Colonic mucosa (tissue), 4 donors: ENCODE measurements at regions not wholly inside any gene's neighbourhood (a gene's known extent, or its start where the extent isn't known, plus 50 kb on each side); places are given as distances from the start of the nearest gene placed in this dataset.

ENCODE experiments used
- DNase-seq: peaks from one replicate; pipeline ENCODE4 v3.0.0-alpha.2; 2020
- H3K27ac ChIP-seq: fragments of 200-600 bp; one replicate; pipeline ENCODE4 v1.8.0; 2021
- H3K27me3 ChIP-seq: fragments of 200-600 bp; one replicate; pipeline ENCODE4 v1.8.0; 2021
- H3K36me3 ChIP-seq: fragments of 200-600 bp; one replicate; pipeline ENCODE4 v1.8.0; 2021
- H3K4me1 ChIP-seq: fragments of 200-600 bp; one replicate; pipeline ENCODE4 v1.8.0; 2021; ENCODE audit warnings: mild to moderate bottlenecking
- H3K4me3 ChIP-seq: fragments of 200-600 bp; one replicate; pipeline ENCODE4 v1.8.0; 2021
- H3K9ac ChIP-seq, 2 donors: one replicate each; pipeline ENCODE4 v1.7.0; 2013; ENCODE audit warnings: control low read depth in 2 of 2, low read depth in 2 of 2, low read length in 2 of 2
- H3K9me3 ChIP-seq: fragments of 200-600 bp; one replicate; pipeline ENCODE4 v1.8.0; 2021
- CTCF ChIP-seq: fragments of 200-600 bp; IDR thresholded peaks from one replicate; pipeline ENCODE4 v1.8.0; 2022; ENCODE audit warnings: antibody characterized with exemption, mild to moderate bottlenecking
- intact Hi-C: fragments of 100-400 bp; cut with DNase I; formaldehyde crosslinking; loops from one replicate; pipeline ENCODE4 v1.14.1; 2022
- donor health status: healthy.
- donor health status: DM: no; HTN: no; CAD: no.
- donor health status: DM: no; HTN: no; CAD: no.

DNA sequence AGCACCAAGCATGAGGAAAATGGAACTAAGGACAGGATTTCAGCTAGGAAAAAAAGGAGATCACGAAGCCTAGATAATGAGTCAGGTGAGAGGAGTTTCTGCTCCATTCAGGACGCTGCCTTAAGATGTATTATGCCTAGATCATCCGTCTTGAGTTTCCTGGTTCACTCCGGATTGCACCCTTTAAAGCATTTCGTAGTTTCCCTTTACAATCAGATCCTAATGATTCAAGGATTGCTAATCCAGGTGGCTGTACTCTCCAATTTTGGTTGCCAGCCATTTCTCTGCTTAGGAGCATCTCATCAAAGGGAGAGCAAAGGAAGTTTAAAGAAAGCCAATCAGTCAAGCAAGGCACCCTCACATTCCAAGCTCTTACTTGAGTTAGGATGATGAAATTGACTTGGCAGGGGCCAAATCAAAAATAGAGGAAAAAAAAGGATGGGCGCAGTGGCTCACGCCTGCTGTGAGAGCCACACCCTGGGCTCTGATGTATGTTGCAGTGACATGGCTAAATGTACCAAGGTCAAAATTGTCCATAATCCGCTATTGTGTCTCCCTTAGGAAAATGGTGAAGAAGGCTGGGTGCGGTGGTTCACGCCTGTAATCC is 156.9 kb upstream of the SOD1 start:
- no peaks in the 10 kb centered on the region for H3K4me1 ChIP-seq
- no peak for DNase-seq
- H3K27ac ChIP-seq, result no peak overlapping the region
- no peaks in the 10 kb centered on the region for H3K9me3 ChIP-seq
- TF ChIP-seq CTCF, result no peak
- no peak overlapping the region for H3K9ac ChIP-seq
- intact Hi-C loops, result no loop called here
- no peak overlapping the region for H3K4me3 ChIP-seq
- H3K27me3 ChIP-seq, result no peaks in the 10 kb centered on the region
- no peaks in the 10 kb centered on the region for H3K36me3 ChIP-seq

DNA sequence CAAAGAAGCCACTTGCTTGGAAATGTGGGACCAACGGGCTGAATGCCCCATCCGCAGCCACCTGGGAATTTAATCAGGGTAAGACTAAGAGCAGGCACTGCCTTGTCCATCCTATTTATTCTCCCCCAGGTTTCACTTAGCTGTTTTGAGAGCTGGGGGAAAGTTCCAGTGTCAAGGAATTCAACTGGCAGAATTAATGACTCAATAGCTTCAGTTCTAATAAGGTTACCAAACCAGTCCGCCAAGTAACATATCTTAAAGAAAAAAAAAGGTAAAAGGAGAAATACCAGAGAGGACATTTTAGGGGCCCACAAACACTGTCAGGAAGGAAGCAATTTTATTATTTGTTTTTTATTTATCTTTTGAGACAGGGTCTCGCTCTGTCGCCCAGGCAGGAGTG is 157.6 kb upstream of the SOD1 start:
- intact Hi-C loops, result no loop called here
- Histone ChIP-seq H3K27me3 (no peaks in the 10 kb centered on the region), H3K4me3 (no peak overlapping the region), H3K4me1 (no peaks in the 10 kb centered on the region), H3K27ac (no peak overlapping the region), H3K36me3 (no peaks in the 10 kb centered on the region), H3K9me3 (no peaks in the 10 kb centered on the region), H3K9ac (no peak overlapping the region)
- no peak for TF ChIP-seq CTCF
- no peak for DNase-seq

DNA sequence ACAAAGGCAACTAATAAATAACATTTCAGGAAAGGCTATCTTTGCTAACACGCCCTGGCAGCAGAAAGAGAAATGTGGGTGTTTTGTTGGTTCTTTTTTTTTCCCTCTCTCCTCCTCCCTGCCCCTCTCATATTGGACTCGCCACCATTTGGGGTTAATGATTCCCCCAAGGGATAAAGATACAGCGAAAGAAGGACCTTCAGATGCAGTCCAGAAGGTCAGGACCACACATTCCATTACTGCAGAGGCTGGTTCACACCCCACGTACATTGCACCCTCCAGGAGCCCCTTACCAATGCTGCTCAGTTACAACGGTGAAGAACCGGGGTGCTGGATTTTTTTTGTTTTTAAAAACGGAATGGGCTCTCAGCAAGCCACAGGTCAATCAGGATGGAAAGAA is 156.9 kb upstream of the TIAM1 start:
- Histone ChIP-seq H3K27me3 (no peaks in the 10 kb centered on the region), H3K9me3 (no peaks in the 10 kb centered on the region), H3K4me1 (no peaks in the 10 kb centered on the region), H3K9ac (no peak overlapping the region), H3K4me3 (no peak overlapping the region), H3K27ac (no peak overlapping the region), H3K36me3 (no peaks in the 10 kb centered on the region)
- intact Hi-C loops, result no loop called here
- no peak for DNase-seq
- TF ChIP-seq CTCF, result no peak

DNA sequence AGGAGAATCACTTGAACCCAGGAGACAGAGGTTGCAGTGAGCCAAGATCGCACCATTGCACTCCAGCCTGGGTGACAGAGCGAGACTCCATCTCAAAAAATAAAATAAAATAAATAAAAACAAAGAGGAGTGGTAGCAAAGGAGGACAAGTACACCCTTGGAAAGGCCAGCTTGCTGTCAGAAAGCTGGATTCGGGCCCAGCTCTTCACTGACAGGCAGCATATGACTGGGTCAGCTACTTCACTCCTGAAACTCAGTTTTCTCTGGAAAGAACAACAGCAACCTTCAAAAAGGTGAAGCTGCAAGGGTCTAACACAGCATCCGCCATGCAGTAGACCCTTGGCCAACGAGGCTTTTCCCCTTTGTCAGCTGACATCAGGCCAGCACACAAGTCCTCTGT is 156.0 kb upstream of the TIAM1 start:
- no peak overlapping the region for H3K9ac ChIP-seq
- no peak for TF ChIP-seq CTCF
- no peaks in the 10 kb centered on the region for H3K27me3 ChIP-seq
- no peak overlapping the region for H3K27ac ChIP-seq
- no peaks in the 10 kb centered on the region for H3K9me3 ChIP-seq
- intact Hi-C loops, result no loop called here
- no peak for DNase-seq
- H3K4me3 ChIP-seq, result no peak overlapping the region
- H3K4me1 ChIP-seq, result no peaks in the 10 kb centered on the region
- H3K36me3 ChIP-seq, result no peaks in the 10 kb centered on the region

DNA sequence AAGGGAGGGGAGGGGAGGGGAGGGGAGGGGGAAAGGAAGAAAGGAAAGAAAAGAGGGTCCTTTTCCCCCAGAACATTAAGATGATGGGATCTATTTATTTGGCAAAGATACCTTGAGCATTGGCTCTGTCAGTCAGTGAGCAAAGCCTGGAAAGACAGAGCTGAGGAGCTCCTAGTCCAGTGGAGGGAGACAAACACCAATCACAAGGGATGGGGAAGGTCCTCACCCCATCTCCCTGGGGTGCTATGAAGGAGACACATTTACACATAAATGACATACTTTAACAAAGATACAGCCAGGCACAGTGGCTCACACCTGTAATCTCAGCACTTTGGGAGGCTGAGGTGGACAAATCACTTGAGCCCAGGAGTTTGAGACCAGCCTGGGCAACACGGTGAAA is 154.9 kb upstream of the TIAM1 start:
- TF ChIP-seq CTCF, result no peak
- no peak overlapping the region for H3K27ac ChIP-seq
- no peak for DNase-seq
- no peaks in the 10 kb centered on the region for H3K36me3 ChIP-seq
- H3K9me3 ChIP-seq, result no peaks in the 10 kb centered on the region
- H3K9ac ChIP-seq, result no peak overlapping the region
- no peaks in the 10 kb centered on the region for H3K27me3 ChIP-seq
- intact Hi-C loops, result no loop called here
- no peak overlapping the region for H3K4me3 ChIP-seq
- no peaks in the 10 kb centered on the region for H3K4me1 ChIP-seq

GRCh38 chr21:31497914-31498313 is 153.9 kb upstream of the TIAM1 start:
- H3K4me3 ChIP-seq, result no peak overlapping the region
- intact Hi-C loops, result no loop called here

More at GRCh38 chr21:31497914-31498313, 153.9 kb upstream of the TIAM1 start:
- Histone ChIP-seq H3K9me3 (no peaks in the 10 kb centered on the region), H3K4me1 (no peaks in the 10 kb centered on the region), H3K36me3 (no peaks in the 10 kb centered on the region), H3K27me3 (no peaks in the 10 kb centered on the region), H3K27ac (no peak overlapping the region), H3K9ac (no peak overlapping the region)
- no peak for DNase-seq
- no peak for TF ChIP-seq CTCF
